Left ventricle myocardium inferior (tissue), 1 donor: ENCODE measurements at regions not wholly inside any gene's neighbourhood (a gene's known extent, or its start where the extent isn't known, plus 50 kb on each side); places are given as distances from the start of the nearest gene placed in this dataset.

Experiments used
- DNase-seq: peaks from one replicate; pipeline ENCODE4 v3.0.0-alpha.2; 2020
- H3K27ac ChIP-seq: fragments of 200-600 bp; replicated peaks from 2 replicates; pipeline ENCODE4 v1.8.0; 2021
- H3K27me3 ChIP-seq: fragments of 200-600 bp; 2 replicates; pipeline ENCODE4 v1.8.0; 2021; ENCODE audit warnings: low read depth
- H3K36me3 ChIP-seq: fragments of 200-600 bp; 2 replicates; pipeline ENCODE4 v1.8.0; 2021
- H3K4me1 ChIP-seq: fragments of 200-600 bp; 2 replicates; pipeline ENCODE4 v1.8.0; 2021
- H3K4me3 ChIP-seq: fragments of 200-600 bp; 2 replicates; pipeline ENCODE4 v1.8.0; 2021; ENCODE audit warnings: mild to moderate bottlenecking, moderate library complexity
- H3K9me3 ChIP-seq: fragments of 200-600 bp; replicated peaks from 2 replicates; pipeline ENCODE4 v1.8.0; 2021
- CTCF ChIP-seq: fragments of 200-600 bp; IDR thresholded peaks from 2 replicates; pipeline ENCODE4 v1.8.0; 2021; ENCODE audit warnings: antibody characterized with exemption, mild to moderate bottlenecking, borderline replicate concordance
- intact Hi-C: fragments of 100-400 bp; cut with micrococcal nuclease; formaldehyde crosslinking; loops from one replicate; pipeline ENCODE4 v1.11.0; 2022
- donor health status: DM: no; HTN: yes; CAD: no; lungs with severe emphysema.

DNA sequence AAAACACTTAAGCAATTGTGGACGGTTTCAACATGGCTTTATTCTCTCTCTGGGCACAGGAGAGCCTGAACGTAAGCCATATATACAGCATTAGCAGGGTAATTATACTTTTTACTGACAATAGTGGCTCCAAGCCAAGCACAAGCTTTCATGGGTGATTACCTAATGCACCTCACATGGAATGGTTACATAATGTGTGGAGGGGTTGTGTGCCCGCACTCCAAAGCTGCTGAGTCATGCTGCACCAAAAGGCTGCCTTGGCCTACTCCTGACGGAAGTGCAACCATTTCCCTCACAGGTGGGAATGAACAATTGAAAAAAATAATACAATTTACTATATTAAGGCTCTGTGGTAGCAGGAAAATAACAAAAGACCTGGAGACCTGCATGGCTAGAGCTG is 86.5 kb upstream of the ATP10B start:
- H3K27ac ChIP-seq, result no peak overlapping the region
- H3K4me1 ChIP-seq, result no peaks in the 10 kb centered on the region
- DNase-seq, result no peak
- H3K36me3 ChIP-seq, result no peaks in the 10 kb centered on the region
- intact Hi-C loops, result no loop called here
- no peak overlapping the region for H3K4me3 ChIP-seq
- no peak for TF ChIP-seq CTCF
- H3K9me3 ChIP-seq, result no peaks in the 10 kb centered on the region
- H3K27me3 ChIP-seq, result no peaks in the 10 kb centered on the region

- H3K36me3 ChIP-seq, result no peaks in the 10 kb centered on the region
- DNase-seq, result no peak
- no peak overlapping the region for H3K4me3 ChIP-seq
- H3K27ac ChIP-seq, result no peak overlapping the region
- no peaks in the 10 kb centered on the region for H3K27me3 ChIP-seq
- H3K9me3 ChIP-seq, result no peaks in the 10 kb centered on the region
- no peaks in the 10 kb centered on the region for H3K4me1 ChIP-seq
- TF ChIP-seq CTCF, result no peak
- intact Hi-C loops, result no loop called here
These were observed 85.6 kb upstream of the ATP10B start for GRCh38 chr5:160937570-160937969.

- DNase-seq, result no peak
- H3K4me1 ChIP-seq, result no peaks in the 10 kb centered on the region
- no peak for TF ChIP-seq CTCF
- H3K36me3 ChIP-seq, result no peaks in the 10 kb centered on the region
- no peak overlapping the region for H3K4me3 ChIP-seq
- intact Hi-C loops, result no loop called here
- H3K9me3 ChIP-seq, result no peaks in the 10 kb centered on the region
- H3K27ac ChIP-seq, result no peak overlapping the region
- no peaks in the 10 kb centered on the region for H3K27me3 ChIP-seq
These were observed 83.8 kb upstream of the ATP10B start for GRCh38 chr5:160935776-160936175.

GRCh38 chr5:160931283-160931682 is 79.3 kb upstream of the ATP10B start:
- no peak for TF ChIP-seq CTCF
- Histone ChIP-seq H3K36me3 (no peaks in the 10 kb centered on the region), H3K4me3 (no peak overlapping the region), H3K4me1 (no peaks in the 10 kb centered on the region), H3K27me3 (no peaks in the 10 kb centered on the region), H3K27ac (no peak overlapping the region), H3K9me3 (no peaks in the 10 kb centered on the region)
- intact Hi-C loops, result no loop called here
- no peak for DNase-seq

GRCh38 chr5:160930406-160930805 is 78.4 kb upstream of the ATP10B start:
- no peaks in the 10 kb centered on the region for H3K4me1 ChIP-seq
- no peak overlapping the region for H3K4me3 ChIP-seq
- H3K27me3 ChIP-seq, result no peaks in the 10 kb centered on the region
- no peak overlapping the region for H3K27ac ChIP-seq
- no peak for DNase-seq
- no peaks in the 10 kb centered on the region for H3K36me3 ChIP-seq
- intact Hi-C loops, result no loop called here
- H3K9me3 ChIP-seq, result no peaks in the 10 kb centered on the region
- TF ChIP-seq CTCF, result no peak

DNA sequence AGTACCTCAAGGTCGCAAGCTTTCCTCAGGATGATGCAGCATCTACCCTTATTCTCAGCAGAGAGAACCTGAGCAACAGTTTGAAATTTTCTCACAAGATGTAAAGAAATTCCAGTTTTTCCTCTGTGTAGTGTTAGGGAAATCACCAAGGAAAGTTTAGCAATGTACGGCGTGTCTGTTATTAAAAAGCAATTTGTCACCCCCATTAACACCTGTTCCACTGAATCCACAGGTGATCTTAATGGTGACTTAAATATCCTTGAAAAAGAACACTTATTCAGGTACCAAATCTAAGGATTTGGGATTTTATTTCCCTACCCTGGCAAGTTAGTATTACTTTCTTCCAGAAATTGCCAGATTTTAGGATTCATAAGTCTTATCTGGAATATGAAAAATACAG is 77.9 kb upstream of the ATP10B start:
- no peaks in the 10 kb centered on the region for H3K36me3 ChIP-seq
- TF ChIP-seq CTCF, result no peak
- no peak for DNase-seq
- intact Hi-C loops, result no loop called here
- H3K4me3 ChIP-seq, result no peak overlapping the region
- H3K4me1 ChIP-seq, result no peaks in the 10 kb centered on the region
- H3K27ac ChIP-seq, result no peak overlapping the region
- H3K27me3 ChIP-seq, result no peaks in the 10 kb centered on the region
- no peaks in the 10 kb centered on the region for H3K9me3 ChIP-seq
